Left lobe of liver (tissue), 2 donors: ENCODE measurements at regions not wholly inside any gene's neighbourhood (a gene's known extent, or its start where the extent isn't known, plus 50 kb on each side); places are given as distances from the start of the nearest gene placed in this dataset.
"Not testable (repeated sequence)": the region's sequence is repeated elsewhere in the genome, so short reads cannot be mapped to it uniquely, and the experiment has no call there.

Experiments used
- ATAC-seq: fragments of 200-7000 bp; cut with Tn5 transposase; one replicate; pipeline ENCODE4 v1.9.1; 2020; ENCODE audit warnings: mild to moderate bottlenecking, moderate library complexity
- DNase-seq: peaks from one replicate; pipeline ENCODE4 v3.0.0-alpha.2; 2020; ENCODE audit warnings: low spot score
- donor health status: DM: no; HTN: no; CAD: no; lungs with moderate emphysema.
- donor health status: DM: no; HTN: yes; CAD: no.

DNA sequence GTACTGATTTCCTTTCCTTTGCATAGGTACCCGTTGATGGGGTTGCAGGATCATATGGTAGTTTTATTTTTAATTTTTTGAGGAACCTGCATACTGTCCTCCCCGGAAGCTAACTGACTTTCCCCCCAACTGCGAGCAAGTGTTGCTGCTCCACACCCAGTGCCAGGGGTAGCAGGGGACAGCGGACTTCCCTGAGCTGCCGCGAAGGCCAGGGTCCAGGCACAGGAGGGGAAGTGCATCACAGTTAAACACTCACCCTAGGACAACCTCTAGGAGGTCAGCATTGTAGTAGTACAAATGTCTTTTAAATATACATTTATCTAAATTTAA, 201.7 kb downstream of the NPIPB11 start:
- ATAC-seq (no peak), DNase-seq (peak; percentile 42)

- DNase-seq, ATAC-seq: not testable (repeated sequence)
Measured at GRCh38 chr16:29203933-29204805, 202.3 kb downstream of the NPIPB11 start.

GRCh38 chr16:29203046-29203932, 203.2 kb downstream of the NPIPB11 start:
- ATAC-seq (peak; percentile 58), DNase-seq (peak; percentile 64)

- ATAC-seq: peak; percentile 72
- DNase-seq: peak; percentile 78
Measured at GRCh38 chr16:29202642-29203041, 203.9 kb downstream of the NPIPB11 start.

DNA sequence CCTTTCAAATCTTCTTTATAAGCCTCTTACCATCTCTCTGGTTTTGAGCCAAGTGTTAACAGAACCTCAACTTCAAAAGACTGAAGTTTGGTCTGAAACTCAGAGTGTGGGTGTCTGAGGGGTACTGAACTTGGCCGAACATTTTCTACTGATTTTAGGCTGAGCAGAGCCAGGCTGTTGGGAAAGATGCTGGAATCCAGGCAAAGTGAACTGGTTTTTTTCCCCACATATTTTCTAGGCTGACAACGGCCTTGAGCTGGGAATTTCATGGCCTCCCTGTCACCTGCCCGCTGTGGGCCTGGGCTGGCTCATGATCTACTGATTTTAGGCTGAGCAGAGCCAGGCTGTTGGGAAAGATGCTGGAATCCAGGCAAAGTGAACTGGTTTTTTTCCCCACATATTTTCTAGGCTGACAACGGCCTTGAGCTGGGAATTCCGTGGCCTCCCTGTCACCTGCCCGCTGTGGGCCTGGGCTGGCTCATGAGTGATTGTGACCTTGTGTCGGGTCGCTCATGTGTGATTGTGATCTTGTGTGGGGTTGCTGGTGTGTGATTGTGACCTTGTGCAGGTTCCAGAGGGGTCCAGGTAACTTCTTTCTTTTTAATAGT, 204.4 kb downstream of the NPIPB11 start:
- peak; percentile 58 for DNase-seq
- peak; percentile 53 for ATAC-seq

GRCh38 chr16:29201296-29202024, 205.1 kb downstream of the NPIPB11 start:
- DNase-seq: peak; percentile 45
- ATAC-seq: not testable (repeated sequence)

DNA sequence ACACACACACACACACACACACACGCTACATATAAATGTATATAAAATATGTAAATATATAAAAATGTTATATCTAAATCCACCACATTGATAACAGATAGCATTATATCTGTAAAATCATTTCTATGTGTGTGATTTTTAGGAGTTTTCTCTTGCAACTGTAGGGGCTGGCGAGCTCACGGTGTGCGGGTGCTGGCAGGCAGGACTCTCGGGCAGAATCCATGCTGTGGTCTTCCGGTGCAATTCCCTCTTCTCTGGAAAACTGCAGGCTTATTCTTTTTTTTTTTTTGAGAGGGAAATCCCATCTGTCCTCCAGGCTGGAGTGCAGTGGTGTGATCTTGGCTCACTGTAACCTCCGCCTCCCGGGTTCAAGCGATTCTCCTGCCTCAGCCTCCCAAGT, 205.8 kb downstream of the NPIPB11 start:
- ATAC-seq: not testable (repeated sequence)

DNA sequence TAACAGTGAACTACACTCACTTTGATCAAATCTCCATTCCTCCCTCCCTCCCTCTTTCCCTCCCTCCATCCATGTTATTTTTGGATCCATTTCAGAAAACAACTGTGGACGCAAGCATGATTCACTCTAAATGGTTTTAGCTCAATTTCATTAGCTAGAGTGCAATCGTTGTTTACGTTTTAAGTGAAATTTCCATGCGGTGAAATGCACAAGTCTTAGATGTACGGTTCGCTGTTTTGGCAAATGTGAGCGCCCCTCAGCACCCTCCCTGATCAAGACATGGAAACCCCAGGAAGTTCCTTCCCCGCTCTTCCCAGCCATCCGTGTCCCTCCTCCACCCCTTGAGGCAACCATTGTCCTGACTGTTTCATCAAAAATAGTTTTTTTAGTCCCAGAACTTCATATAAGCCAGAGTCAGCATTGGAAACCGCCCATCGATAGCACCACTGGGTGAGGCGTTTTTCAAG, 206.3 kb downstream of the NPIPB11 start:
- DNase-seq: peak; percentile 35
- ATAC-seq: not testable (repeated sequence)

More for the DNA sequence above, 205.8 kb downstream of the NPIPB11 start:
- peak; percentile 15 for DNase-seq

GRCh38 chr16:29199626-29200025, 206.9 kb downstream of the NPIPB11 start:
- peak; percentile 41 for DNase-seq
- not testable (repeated sequence) for ATAC-seq

DNA sequence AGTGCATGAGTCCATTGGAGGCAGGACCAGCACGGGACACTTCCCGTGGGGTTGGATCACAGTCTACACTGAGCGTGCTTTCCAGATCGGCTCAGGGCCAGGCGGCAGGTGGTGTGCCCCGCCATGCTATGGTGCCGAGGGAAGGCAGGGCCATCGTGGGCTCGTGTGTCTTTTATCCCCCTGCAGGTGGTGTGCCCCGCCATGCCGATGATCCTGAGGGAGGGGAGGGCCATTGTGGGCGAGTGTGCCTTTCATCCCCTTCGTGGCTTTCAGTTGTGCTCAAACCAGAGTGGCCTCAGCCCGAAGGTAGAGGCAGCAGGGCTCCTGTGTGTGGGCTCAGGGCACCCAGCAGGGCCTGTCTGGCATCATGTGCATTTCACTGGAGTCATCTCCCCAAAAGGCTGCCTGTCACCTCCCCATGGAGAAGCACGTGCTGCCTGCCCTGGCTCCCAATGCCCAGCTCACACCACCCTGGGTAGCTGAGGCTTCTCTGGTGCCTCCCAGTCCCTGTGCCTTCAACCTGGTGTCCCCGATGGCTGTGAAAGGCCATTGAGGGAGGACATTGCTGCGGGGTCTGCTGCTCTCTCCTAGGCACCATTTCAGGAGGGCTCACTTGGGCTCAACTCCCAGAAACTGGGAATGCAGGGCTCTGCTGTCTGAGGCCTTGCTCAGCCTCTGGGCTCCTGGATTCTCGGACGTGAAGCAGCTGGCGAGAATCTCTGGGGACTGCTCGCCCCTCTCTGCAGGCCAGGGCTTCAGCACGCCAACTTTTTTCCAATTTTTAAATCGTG, 207.6 kb downstream of the NPIPB11 start:
- ATAC-seq (no peak), DNase-seq (peak; percentile 43)

GRCh38 chr16:29198231-29198630, 208.3 kb downstream of the NPIPB11 start:
- no peak for ATAC-seq
- no peak for DNase-seq

DNA sequence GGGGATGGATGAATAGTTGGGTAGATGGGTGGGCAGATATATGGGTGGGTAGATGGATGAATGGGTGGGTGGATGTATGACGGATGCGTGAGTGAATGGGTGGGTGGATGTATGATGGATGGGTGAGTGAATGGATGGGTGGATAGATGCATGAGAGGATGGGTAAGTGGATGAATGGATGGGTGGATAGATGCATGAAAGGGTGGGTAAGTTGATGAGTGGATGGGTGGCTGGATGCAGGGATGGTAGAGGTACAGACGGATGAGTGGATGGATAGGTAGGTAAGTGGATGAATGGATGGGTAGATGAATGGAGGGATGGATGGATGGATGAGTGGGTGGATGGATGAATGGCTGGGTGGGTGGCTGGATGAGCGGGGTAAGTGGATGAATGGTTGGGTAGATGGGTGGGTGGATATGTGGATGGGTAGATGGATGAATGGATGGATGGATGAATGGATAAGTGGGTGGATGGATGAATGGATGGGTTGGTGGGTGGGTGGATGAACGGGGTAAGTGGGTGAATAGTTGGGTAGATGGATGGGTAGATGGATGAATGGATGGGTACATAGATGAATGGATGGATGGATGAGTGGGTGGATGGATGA, 208.9 kb downstream of the NPIPB11 start:
- DNase-seq, ATAC-seq: not testable (repeated sequence)

- ATAC-seq, DNase-seq: not testable (repeated sequence)
Measured at GRCh38 chr16:29196746-29197145, 209.8 kb downstream of the NPIPB11 start.

- not testable (repeated sequence) for DNase-seq, ATAC-seq
Measured at GRCh38 chr16:29195116-29195872, 210.4 kb downstream of the LAT start.

GRCh38 chr16:29194185-29194844, 209.5 kb downstream of the LAT start:
- ATAC-seq, DNase-seq: not testable (repeated sequence)

DNA sequence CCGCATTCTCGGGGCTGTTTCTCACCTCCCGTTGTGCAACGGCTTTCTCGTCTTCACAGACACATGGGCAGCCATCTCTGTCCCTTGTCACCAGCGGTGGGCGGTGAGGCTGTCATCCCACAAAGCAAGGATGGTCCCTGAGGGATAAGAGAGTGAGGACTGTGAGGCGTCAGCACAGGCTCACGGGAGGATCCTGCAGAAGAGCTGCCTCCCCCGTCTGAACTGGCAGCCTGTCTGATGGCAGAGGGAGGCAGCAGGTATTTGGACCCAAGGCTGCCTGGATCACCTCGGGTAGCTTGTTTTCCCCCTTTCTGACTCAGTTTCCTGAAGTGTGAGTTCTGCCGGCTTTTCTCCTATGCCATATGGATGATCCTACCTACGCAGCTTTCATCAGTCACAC, 208.8 kb downstream of the LAT start:
- ATAC-seq: not testable (repeated sequence)
- peak; percentile 34 for DNase-seq

DNA sequence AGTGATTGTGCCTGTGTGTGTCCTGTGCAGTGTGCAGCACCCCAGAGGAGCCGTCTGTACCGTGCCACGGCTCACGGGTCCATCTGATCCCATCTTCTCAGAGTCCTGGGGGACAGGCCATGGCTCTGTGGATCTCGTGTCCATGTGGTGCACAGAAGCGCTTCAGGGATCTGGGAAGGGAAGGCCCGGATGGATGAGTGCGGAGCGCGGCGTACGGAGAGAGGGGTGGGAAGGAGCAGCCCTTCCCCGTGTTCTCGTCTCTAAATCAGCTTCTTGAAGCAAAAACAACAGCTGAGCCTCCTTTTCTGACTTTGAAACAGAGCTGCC, 208.4 kb downstream of the LAT start:
- not testable (repeated sequence) for DNase-seq, ATAC-seq
